ENCODE measurements at regions not wholly inside any gene's neighbourhood (a gene's known extent, or its start where the extent isn't known, plus 50 kb on each side); places are given as distances from the start of the nearest gene placed in this dataset.

- no peak for TF ChIP-seq EZH2 (IDR thresholded peaks at IDR 0.05; ENCODE audit: borderline replicate concordance, insufficient read depth, low read depth, low read length, poor library complexity, severe bottlenecking)
- TF ChIP-seq, protein P1, sequence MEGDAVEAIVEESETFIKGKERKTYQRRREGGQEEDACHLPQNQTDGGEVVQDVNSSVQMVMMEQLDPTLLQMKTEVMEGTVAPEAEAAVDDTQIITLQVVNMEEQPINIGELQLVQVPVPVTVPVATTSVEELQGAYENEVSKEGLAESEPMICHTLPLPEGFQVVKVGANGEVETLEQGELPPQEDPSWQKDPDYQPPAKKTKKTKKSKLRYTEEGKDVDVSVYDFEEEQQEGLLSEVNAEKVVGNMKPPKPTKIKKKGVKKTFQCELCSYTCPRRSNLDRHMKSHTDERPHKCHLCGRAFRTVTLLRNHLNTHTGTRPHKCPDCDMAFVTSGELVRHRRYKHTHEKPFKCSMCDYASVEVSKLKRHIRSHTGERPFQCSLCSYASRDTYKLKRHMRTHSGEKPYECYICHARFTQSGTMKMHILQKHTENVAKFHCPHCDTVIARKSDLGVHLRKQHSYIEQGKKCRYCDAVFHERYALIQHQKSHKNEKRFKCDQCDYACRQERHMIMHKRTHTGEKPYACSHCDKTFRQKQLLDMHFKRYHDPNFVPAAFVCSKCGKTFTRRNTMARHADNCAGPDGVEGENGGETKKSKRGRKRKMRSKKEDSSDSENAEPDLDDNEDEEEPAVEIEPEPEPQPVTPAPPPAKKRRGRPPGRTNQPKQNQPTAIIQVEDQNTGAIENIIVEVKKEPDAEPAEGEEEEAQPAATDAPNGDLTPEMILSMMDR (IDR thresholded peaks at IDR 0.05): no peak
- no peak overlapping the region for H3K4me3 ChIP-seq (ENCODE audit: control extremely low read depth in 1 of 5, extremely low read depth in 1 of 5, insufficient read depth in 1 of 5, low read depth in 2 of 5, low read length in 4 of 5)
- WGBS (ENCODE audit: insufficient coverage): no CpG with 5 or more reads among the region's 3 CpGs
- H3K27me3 ChIP-seq (replicated peaks in 1 of 4; ENCODE audit: control extremely low read depth in 1 of 4, control insufficient read depth in 3 of 4, insufficient read depth in 4 of 4, low read length in 3 of 4): no peaks in the 10 kb centered on the region
- peaks cover 0 to 6% of the 10 kb centered on the region in 2 donors for H3K4me1 ChIP-seq (ENCODE audit: control insufficient read depth in 2 of 2, insufficient read depth in 2 of 2, low read length in 2 of 2)
- peak overlapping the region; percentile 46 for H2AFZ ChIP-seq (ENCODE audit: insufficient read depth, low read depth, low read length, poor library complexity, severe bottlenecking)
- H3K27ac ChIP-seq (ENCODE audit: low read length in 2 of 2): peak overlapping the region in 1 of 2 donors; percentile 39
- Mint-ChIP-seq H3K4me1 (peaks cover 4% of the 10 kb centered on the region), H3K9me3 (ENCODE audit: insufficient read depth) (no peaks in the 10 kb centered on the region), H3K27me3 (no peaks in the 10 kb centered on the region), H3K4me3 (no peak overlapping the region), H3K27ac (no peak overlapping the region)
- intact Hi-C loops (cut with micrococcal nuclease): no loop called here
- H3K36me3 ChIP-seq (replicated peaks in 1 of 2; ENCODE audit: control extremely low read depth in 1 of 2, control insufficient read depth in 1 of 2, extremely low read depth in 1 of 2, insufficient read depth in 2 of 2, low read length in 1 of 2): no peaks in the 10 kb centered on the region
- H3K9ac ChIP-seq (ENCODE audit: low read length): no peak overlapping the region
- H3K79me2 ChIP-seq (ENCODE audit: control insufficient read depth, insufficient read depth, low read length): no peaks in the 10 kb centered on the region
- POLR2A ChIA-PET: no interaction called here
- peak overlapping the region; percentile 45 for H3K4me2 ChIP-seq (replicated peaks; ENCODE audit: low read depth, low read length, poor library complexity, severe bottlenecking)
- ATAC-seq (ENCODE audit: low read depth) (peak; percentile 14), DNase-seq (no peak)
- peaks cover 0 to 4% (median 0%) of the 10 kb centered on the region in 3 donors for H3K9me3 ChIP-seq (ENCODE audit: control extremely low read depth in 1 of 3, control insufficient read depth in 2 of 3, insufficient read depth in 1 of 3, low read length in 2 of 3)
- H4K20me1 ChIP-seq (ENCODE audit: control insufficient read depth, insufficient read depth, low read length, poor library complexity, severe bottlenecking): no peaks in the 10 kb centered on the region
- CTCF ChIA-PET: interaction anchor here (1.5 kb wide), 1 partner anchor 12 kb away, joined by 7 read pairs; no protein-coding TSS in a partner anchor
Measured at GRCh38 chr5:102596113-102596512, 97.3 kb upstream of the SLCO6A1 start.

DNA sequence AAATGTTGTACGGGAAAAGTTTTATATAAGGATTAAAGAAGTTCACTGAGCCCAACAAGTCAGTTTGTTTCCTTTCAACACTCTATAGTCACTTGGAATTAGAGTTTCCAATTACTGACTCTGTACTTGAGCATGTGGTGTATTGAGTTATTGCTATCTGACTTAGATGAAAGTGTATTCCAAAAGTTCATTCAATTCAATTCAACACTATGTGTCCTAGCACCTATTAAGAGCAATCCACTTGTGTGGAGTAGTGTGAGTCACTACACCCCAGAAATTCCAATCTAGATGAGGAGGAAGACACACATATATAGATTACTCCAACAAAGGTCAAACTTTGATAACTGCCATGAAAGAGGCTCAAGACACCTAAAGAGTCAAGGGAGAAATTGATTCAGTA lies 98.2 kb upstream of the SLCO6A1 start:
- no peak overlapping the region for H3K4me3 ChIP-seq (ENCODE audit: control extremely low read depth in 1 of 5, extremely low read depth in 1 of 5, insufficient read depth in 1 of 5, low read depth in 2 of 5, low read length in 4 of 5)
- no peak overlapping the region for H3K4me3 Mint-ChIP-seq
- H3K36me3 ChIP-seq (replicated peaks in 1 of 2; ENCODE audit: control extremely low read depth in 1 of 2, control insufficient read depth in 1 of 2, extremely low read depth in 1 of 2, insufficient read depth in 2 of 2, low read length in 1 of 2): no peaks in the 10 kb centered on the region
- peaks cover 0 to 4% (median 0%) of the 10 kb centered on the region in 3 donors for H3K9me3 ChIP-seq (ENCODE audit: control extremely low read depth in 1 of 3, control insufficient read depth in 2 of 3, insufficient read depth in 1 of 3, low read length in 2 of 3)
- DNase-seq (no peak), ATAC-seq (ENCODE audit: low read depth) (no peak)
- H3K4me1 Mint-ChIP-seq: peaks cover 4% of the 10 kb centered on the region
- no peak overlapping the region for H3K27ac Mint-ChIP-seq
- H3K27me3 ChIP-seq (replicated peaks in 1 of 4; ENCODE audit: control extremely low read depth in 1 of 4, control insufficient read depth in 3 of 4, insufficient read depth in 4 of 4, low read length in 3 of 4): no peaks in the 10 kb centered on the region
- no CpG with 5 or more reads among the region's 1 CpG for WGBS (ENCODE audit: insufficient coverage)
- TF ChIP-seq, protein P1 (IDR thresholded peaks at IDR 0.05): no peak
- no peak for TF ChIP-seq EZH2 (IDR thresholded peaks at IDR 0.05; ENCODE audit: borderline replicate concordance, insufficient read depth, low read depth, low read length, poor library complexity, severe bottlenecking)
- H3K27me3 Mint-ChIP-seq: no peaks in the 10 kb centered on the region
- H3K4me2 ChIP-seq (replicated peaks; ENCODE audit: low read depth, low read length, poor library complexity, severe bottlenecking): no peak overlapping the region
- H4K20me1 ChIP-seq (ENCODE audit: control insufficient read depth, insufficient read depth, low read length, poor library complexity, severe bottlenecking): no peaks in the 10 kb centered on the region
- intact Hi-C loops (cut with micrococcal nuclease): no loop called here
- H3K79me2 ChIP-seq (ENCODE audit: control insufficient read depth, insufficient read depth, low read length): no peaks in the 10 kb centered on the region
- peaks cover 0 to 6% of the 10 kb centered on the region in 2 donors for H3K4me1 ChIP-seq (ENCODE audit: control insufficient read depth in 2 of 2, insufficient read depth in 2 of 2, low read length in 2 of 2)
- no peak overlapping the region for H2AFZ ChIP-seq (ENCODE audit: insufficient read depth, low read depth, low read length, poor library complexity, severe bottlenecking)
- H3K9ac ChIP-seq (ENCODE audit: low read length): no peak overlapping the region
- ChIA-PET CTCF (no interaction called here), POLR2A (no interaction called here)
- no peak overlapping the region for H3K27ac ChIP-seq (ENCODE audit: low read length in 2 of 2)
- no peaks in the 10 kb centered on the region for H3K9me3 Mint-ChIP-seq (ENCODE audit: insufficient read depth)

All from B cell (primary cell).